NCI-H748 treated with DMSO at 0.1 percent for 48 hours (cell line): ENCODE measurements at regions not wholly inside any gene's neighbourhood (a gene's known extent, or its start where the extent isn't known, plus 50 kb on each side); places are given as distances from the start of the nearest gene placed in this dataset.
"Not testable (repeated sequence)": the region's sequence is repeated elsewhere in the genome, so short reads cannot be mapped to it uniquely, and the experiment has no call there.

ENCODE experiments used
- DNase-seq: peaks from one replicate; lab custom pipeline; 2025; lab: John Stamatoyannopoulos, UW

GRCh38 chr10:3955955-3956617 lies 171.1 kb upstream of the KLF6 start:
- peak; percentile 55 for DNase-seq

DNA sequence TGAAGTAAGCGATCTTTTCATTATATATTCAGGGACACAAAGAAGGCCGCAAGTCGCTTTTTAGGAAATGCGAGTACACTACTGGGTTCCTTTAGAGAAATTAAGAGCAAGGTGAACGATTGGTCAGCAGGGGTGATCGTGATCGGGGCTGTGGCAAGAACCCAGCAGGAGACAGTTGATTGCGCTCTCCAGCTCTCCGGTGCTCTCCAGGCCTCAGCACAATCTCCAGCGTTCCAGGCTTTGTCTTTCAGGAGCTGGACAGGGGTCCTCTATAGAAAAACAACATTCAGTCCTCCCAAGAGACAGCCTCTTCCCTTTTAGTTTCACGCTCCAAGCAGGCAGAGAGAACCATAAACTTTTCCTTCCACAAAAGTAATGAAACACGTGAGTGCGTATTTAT lies 170.5 kb upstream of the KLF6 start:
- peak; percentile 14 for DNase-seq

GRCh38 chr10:3954615-3955014 lies 169.6 kb upstream of the KLF6 start:
- DNase-seq: no peak

GRCh38 chr10:3954007-3954406 lies 169.0 kb upstream of the KLF6 start:
- DNase-seq: not testable (repeated sequence)

DNA sequence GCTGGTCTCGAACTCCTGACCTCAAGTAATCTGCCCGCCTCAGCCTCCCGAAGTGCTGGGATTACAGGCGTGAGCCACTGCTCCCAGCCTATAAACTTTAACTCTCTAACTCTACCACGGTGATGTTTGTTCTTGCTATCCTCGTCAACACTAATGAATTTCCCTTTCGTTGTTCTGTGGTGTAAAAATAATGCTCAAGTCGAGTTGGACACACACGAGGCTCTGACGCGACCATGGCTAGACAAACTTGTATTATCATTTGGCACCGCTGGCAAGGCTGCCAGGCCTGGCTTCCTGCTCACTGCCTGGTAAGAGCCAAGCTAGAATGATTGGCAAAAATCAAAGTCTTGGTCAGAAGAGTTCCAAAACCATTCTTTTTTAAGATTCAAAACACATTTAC lies 167.0 kb upstream of the KLF6 start:
- no peak for DNase-seq

DNA sequence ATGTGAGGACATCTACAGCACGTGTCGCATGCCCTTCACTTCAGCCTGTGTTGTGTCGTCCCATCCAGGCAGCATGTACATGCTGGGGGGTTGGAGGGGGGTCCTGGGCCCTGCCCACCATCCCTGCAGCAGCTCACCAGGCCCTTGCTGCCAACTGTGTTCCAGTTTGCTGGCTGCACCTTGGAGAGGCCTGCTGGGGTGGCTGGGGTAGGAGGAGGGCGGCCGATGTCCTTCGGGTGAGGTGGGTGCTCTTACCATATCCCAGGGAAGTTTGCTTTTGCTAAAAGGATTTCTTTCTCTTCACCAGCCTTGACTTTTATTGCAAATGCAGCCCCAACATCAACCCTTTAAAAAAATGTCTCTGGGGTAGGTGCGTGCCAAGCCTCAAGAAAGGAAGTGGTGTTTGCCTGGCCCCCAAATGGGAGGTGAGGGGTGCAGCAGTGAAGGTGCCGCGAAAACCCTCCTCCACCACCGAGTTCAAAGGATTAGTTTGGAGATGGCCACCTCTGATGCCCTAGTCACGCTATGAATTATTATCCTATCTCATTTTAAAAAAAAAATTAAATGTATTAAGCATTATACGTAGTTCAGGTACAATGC lies 165.8 kb upstream of the KLF6 start:
- DNase-seq: no peak

DNA sequence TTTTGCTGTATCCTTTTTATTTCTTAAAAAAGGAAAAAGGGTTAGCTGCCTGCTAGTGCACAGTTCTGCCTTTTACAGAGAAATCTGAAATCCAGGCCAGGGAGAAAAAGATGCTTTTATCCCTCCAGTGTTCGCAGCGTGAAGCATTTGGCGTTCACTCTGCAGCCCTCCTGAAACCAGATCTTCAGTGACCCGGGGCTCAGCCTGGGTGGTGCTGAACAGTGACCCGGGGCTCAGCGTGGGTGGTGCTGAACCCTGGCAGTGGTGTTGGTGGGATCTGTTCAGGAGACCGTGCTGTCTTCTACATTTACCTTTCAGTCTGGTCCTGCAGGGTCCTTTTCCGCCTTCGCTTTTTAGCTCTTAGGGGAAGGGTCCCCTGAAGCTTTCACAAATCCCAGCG lies 164.7 kb upstream of the KLF6 start:
- DNase-seq: no peak

DNA sequence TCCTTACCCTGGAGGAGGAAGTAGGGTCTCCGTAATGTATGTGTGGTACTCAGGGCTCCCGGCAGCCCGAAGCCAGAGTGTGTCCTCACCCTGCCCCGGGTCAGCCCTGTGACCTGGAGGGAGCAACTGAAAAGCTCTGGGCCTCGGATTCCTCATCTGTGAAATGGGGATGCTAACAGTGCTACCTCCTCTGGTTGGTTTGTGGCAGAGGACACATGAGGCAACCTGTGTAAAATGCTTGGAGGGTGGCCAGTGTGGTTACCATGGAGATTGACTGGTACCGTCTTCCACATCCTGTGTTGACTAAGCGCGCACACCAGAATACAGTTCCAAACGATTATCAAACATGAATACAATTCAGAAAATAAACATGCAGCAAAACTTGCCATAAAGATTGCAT lies 163.8 kb upstream of the KLF6 start:
- DNase-seq: peak; percentile 71

DNA sequence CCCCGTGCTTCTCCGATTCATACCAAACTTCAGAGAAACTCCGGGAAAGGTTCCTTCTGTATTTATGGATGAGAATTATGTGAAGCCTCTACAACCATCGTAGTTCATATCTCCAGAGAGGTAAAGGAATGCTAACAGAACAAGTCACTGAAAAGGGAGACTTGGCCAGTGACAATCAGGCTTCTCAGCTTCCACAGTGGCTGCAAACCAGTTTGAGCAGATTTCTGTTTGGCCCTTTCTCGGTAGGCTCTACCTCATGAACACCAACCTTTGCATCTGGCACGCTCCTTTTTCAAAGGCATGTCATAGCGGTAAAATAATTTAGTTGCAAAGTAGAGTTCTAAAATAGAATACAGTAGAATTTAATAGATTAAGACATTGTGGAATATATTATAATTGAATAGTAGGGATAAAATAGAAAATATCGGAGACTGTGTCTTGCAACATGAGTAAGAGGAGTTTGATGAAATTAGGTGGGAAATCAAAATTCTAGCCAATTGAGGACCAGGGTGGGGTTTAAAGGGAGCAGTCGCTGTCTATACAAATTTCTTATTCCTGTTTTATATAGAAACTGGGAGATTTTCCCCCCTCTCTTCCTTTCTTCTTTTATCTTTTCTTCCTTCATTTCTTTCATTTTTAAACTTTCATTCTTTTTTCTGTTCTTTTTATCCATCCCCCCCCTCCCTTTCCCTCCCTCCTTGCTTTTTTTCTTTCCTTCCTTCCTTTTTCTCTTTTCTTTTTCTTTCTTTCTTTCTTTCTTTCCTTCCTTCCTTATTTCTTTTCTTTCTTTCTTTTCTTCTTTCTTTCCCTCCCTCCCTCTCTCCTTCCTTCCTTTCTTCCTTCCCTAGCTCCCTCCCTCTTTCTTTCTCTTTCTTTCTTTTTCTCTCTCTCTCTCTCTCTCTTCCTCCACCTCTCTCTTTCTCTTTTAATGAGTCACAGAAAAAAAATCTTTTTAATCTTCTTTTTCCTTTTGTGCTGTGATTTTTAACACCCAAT lies 161.5 kb upstream of the KLF6 start:
- no peak for DNase-seq

GRCh38 chr10:3945026-3945425 lies 160.0 kb upstream of the KLF6 start:
- DNase-seq: no peak

GRCh38 chr10:3944591-3944990 lies 159.6 kb upstream of the KLF6 start:
- no peak for DNase-seq

- no peak for DNase-seq
Measured at GRCh38 chr10:3943695-3944257, 158.8 kb upstream of the KLF6 start.

DNA sequence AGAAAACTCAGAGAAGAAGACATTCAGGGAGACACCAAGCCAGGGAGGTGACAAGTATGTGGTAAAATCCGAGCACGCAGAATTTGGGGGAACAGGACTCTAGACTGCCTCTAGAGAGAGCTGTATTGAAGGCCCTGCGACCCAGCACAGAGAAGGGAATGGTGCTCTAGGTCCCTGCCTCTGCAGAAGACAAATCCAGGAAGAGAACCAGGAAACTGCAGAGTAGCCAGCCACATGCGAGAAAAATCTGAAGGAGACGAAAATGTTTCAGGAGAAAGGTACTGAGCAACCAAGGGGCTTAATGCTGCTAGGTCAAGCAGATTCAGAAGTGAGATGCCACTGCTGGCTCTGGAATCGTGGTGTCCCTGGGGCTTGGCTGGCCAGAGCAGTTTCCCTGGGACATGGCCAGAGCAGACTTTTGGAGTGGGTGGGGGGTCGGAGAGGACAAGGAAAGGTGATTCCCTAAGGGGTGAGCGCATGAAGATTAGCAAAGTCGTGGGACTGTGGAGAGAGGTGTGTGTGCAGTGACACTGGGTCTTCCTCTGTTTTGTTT lies 158.0 kb upstream of the KLF6 start:
- DNase-seq: no peak

DNA sequence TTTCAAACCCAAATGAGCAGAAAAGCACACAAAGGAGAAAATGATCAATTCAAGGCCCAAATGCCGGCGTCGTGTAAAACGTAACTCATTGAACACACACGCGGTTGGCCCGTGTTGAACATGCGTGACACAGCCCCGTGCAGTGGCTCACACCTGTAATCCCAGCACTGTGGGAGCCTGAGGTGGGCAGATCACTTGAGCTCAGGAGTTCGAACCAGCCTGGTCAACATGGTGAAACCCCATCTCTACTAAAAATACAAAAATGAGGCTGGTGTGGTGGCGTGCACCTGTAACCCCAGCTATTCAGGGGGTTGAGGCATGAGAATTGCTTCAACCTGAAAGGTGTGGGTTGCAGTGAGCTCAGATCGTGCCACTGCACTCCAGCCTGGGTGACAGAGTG lies 156.7 kb upstream of the KLF6 start:
- no peak for DNase-seq

GRCh38 chr10:3936422-3937040 lies 151.5 kb upstream of the KLF6 start:
- no peak for DNase-seq

GRCh38 chr10:3935933-3936359 lies 150.9 kb upstream of the KLF6 start:
- peak; percentile 34 for DNase-seq

GRCh38 chr10:3935141-3935540 lies 150.1 kb upstream of the KLF6 start:
- DNase-seq: no peak

DNA sequence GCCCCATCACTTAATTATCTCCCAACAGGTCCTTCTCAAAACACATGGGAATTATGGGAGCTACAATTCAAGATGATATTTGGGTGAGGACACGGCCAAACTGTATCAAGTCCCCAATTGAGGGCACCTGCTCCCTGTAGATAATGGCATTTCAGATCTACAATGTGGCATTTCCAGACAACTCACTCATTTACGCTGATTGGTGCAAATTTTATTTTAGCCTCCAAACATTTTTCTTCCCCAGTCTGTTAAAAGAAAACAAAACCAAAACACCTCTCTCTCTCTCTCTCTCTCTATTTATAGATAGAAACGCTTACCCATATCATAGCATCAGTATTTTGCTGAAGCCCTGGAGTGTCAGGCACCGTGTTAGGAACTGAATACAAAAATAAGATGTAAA lies 148.7 kb upstream of the KLF6 start:
- DNase-seq: no peak

DNA sequence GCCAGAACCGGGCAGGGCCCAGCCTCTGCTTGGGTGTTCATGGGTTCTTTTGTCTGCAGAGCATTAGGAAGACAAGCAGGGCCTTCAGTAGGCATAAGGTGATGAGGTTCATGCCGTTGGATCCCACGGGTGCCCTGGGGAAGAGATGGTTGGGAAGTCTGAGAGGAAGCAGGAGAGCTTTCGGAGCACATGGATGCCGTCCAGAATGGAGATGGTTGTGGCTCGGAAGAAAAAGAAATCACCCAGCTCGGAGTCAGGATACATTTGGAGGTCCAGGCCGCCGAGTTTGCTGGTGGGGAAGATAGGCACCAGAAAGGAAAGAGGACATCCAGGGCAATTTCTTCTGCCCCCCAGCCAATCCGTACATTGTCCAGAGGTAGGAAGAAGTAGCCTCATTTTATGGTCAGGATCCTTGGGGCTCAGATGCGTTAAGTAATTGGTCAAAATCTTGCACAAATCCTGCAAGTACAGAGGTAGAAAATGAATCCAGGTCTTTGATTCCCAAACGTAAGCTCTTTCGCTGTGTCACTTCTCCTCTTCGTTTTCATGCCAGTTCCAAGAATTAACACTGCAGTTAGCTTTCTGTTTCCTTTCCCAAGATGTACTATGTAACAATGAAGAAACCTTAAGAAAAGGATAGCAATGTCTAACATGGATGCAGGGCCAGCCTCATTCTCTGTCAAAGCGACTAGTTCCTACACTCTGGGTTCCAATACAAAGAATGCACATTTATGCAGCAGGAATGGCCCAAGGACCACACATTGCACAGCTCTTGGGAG lies 147.8 kb upstream of the KLF6 start:
- DNase-seq: no peak

DNA sequence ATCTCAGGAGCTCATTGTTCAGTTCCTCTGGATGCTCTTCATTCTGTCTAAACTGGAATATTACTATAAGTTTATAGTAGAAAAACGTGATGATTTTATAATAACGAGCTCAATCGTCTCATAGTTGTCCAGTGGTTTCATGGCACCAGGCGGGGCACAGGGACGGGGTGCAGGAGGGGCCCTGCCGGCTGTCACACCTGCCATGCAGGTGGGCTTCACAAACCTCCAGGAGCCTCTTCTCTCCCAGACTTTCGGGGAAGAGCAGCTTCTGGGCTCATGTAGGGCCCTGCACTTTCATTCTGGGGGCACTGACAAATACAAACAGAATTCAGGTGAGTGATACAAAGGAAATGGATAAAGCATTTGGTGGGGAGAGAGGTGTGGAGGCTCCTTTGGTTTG lies 146.9 kb upstream of the KLF6 start:
- DNase-seq: no peak

DNA sequence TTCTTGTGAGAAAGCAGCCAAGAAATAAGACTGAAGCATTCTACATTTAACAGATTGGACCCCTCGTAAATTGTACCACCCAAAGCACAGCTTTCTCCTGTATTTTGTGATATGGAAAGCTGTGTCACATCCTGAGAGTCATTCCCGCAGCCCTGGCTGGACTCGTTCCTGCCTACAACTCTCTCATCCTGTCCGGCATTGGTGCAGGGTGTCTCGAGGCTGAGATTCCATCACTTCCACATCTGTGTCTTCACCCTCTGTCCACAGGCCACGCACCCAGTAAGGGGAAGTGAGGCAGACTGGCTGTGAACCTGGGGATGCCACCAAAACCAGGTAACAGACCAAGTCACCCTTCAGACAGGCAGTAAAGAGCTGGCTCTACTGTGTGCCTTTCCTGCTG lies 146.2 kb upstream of the KLF6 start:
- no peak for DNase-seq
